ENCODE measurements at regions not wholly inside any gene's neighbourhood (a gene's known extent, or its start where the extent isn't known, plus 50 kb on each side); places are given as distances from the start of the nearest gene placed in this dataset.

GRCh38 chr5:159775890-159776289 lies 140.4 kb upstream of the ADRA1B start:
- in situ Hi-C loops (cut with HindIII; ENCODE audit: low pct_ligation_motif_present, low pct_unique_long_range_greater_than_20kb, low sequenced_read_pairs): no loop called here
- DNase-seq: no peak

DNA sequence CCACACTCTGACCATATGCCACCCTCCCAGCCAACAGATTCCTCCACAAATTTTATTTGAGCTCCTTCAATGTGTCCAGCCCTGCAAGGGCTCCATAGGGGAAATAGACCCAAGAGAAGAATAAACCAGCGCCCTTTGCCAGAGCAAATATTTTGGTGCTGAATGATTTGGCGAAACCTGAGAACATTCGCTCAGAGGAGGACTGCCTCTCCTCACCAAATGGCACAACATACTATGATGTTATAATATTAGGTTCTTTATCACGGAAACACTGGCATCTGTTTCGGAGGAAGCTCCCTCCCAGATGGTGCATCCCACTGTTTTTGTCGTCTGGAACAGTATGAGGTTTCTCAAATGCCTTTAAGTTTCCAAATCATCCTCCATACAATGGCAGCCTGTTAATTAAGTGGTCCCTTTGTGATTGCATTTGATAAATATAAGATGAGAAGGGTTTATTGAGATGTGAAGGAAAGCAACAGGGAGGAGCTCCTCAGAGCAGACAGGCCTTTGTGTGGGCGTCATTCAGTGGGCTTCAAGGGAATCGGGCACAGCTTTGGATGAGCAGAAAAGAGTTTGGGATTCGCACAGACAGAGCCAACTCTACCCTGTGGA lies 139.1 kb upstream of the ADRA1B start:
- DNase-seq: no peak
- in situ Hi-C loops (cut with HindIII; ENCODE audit: low pct_ligation_motif_present, low pct_unique_long_range_greater_than_20kb, low sequenced_read_pairs): no loop called here

DNA sequence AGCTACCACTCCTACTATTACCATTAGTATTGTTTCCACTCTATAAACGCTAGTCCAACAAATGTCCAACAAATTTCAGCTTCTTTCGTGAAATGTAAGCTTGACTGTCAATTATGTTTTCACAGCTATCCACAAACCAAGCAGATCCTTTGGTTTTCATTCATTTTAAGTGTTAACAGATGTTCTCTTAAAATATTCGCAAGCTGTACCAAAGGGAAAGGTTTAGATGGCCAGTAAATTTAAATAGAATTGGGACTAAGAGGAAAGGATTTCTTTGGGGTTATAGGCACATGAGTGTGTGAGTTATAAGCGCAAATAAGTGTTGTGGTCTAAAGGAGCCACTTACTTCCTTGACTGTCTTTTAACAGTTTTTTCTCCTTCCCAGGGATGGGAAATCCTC lies 136.8 kb upstream of the ADRA1B start:
- in situ Hi-C loops (cut with HindIII; ENCODE audit: low pct_ligation_motif_present, low pct_unique_long_range_greater_than_20kb, low sequenced_read_pairs): no loop called here
- DNase-seq: no peak

DNA sequence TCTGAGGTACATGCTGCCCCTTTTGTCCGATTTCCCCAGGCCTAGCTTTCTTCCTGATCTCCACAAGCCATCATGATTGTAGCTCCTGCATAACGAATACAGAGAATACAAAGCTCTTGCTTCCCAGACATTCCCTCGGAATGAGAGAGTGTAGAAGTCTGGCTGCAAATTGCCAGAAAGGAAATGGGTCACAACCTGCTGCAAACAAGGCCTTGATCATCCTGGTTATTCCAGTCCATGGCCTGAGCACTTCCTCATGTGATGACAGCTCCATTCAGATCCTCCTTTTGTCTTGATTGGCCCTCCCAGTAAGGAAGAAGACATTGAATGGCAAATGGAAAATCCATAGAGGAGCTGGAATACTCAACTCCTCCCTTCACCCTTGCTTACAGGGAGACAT lies 136.0 kb upstream of the ADRA1B start:
- in situ Hi-C loops (cut with HindIII; ENCODE audit: low pct_ligation_motif_present, low pct_unique_long_range_greater_than_20kb, low sequenced_read_pairs): no loop called here
- no peak for DNase-seq

GRCh38 chr5:159781626-159782157 lies 134.6 kb upstream of the ADRA1B start:
- in situ Hi-C loops (cut with HindIII; ENCODE audit: low pct_ligation_motif_present, low pct_unique_long_range_greater_than_20kb, low sequenced_read_pairs): no loop called here
- DNase-seq: no peak

GRCh38 chr5:159782197-159782994 lies 133.9 kb upstream of the ADRA1B start:
- DNase-seq: no peak

GRCh38 chr5:159782995-159783300 lies 133.3 kb upstream of the ADRA1B start:
- in situ Hi-C loops (cut with HindIII; ENCODE audit: low pct_ligation_motif_present, low pct_unique_long_range_greater_than_20kb, low sequenced_read_pairs): no loop called here
- no peak for DNase-seq

More at GRCh38 chr5:159782197-159782994, 133.9 kb upstream of the ADRA1B start:
- in situ Hi-C loops (cut with HindIII; ENCODE audit: low pct_ligation_motif_present, low pct_unique_long_range_greater_than_20kb, low sequenced_read_pairs): no loop called here

- in situ Hi-C loops (cut with HindIII; ENCODE audit: low pct_ligation_motif_present, low pct_unique_long_range_greater_than_20kb, low sequenced_read_pairs): no loop called here
- no peak for DNase-seq
Observed at GRCh38 chr5:159783726-159784247, 132.5 kb upstream of the ADRA1B start.

GRCh38 chr5:159784993-159785392 lies 131.3 kb upstream of the ADRA1B start:
- in situ Hi-C loops (cut with HindIII; ENCODE audit: low pct_ligation_motif_present, low pct_unique_long_range_greater_than_20kb, low sequenced_read_pairs): no loop called here

GRCh38 chr5:159785656-159786055 lies 130.6 kb upstream of the ADRA1B start:
- in situ Hi-C loops (cut with HindIII; ENCODE audit: low pct_ligation_motif_present, low pct_unique_long_range_greater_than_20kb, low sequenced_read_pairs): no loop called here
- DNase-seq: no peak

More at GRCh38 chr5:159784993-159785392, 131.3 kb upstream of the ADRA1B start:
- DNase-seq: no peak

GRCh38 chr5:159786201-159786600 lies 130.1 kb upstream of the ADRA1B start:
- in situ Hi-C loops (cut with HindIII; ENCODE audit: low pct_ligation_motif_present, low pct_unique_long_range_greater_than_20kb, low sequenced_read_pairs): no loop called here
- no peak for DNase-seq

GRCh38 chr5:159786901-159787691 lies 129.2 kb upstream of the ADRA1B start:
- DNase-seq: no peak

DNA sequence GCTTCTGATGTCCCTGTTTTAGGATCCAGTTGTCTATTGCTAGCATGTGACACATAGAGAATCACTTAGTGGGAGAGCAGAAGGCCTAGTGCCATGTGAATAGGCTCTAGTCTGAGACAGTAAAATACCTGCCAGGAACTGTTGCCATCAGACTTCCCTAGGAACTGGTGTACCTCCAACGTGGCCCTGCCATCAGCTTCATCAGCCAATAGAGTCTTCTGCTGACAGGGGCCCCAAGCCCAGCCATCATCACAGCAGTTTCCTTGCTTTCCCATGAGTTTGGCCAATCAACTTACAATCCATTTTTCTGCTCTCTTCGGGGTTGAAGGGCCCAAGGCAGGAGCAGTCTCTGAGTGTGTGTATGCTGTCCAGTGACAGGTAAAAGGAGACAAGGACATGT lies 128.4 kb upstream of the ADRA1B start:
- no peak for DNase-seq
- in situ Hi-C loops (cut with HindIII; ENCODE audit: low pct_ligation_motif_present, low pct_unique_long_range_greater_than_20kb, low sequenced_read_pairs): no loop called here

More at GRCh38 chr5:159786901-159787691, 129.2 kb upstream of the ADRA1B start:
- in situ Hi-C loops (cut with HindIII; ENCODE audit: low pct_ligation_motif_present, low pct_unique_long_range_greater_than_20kb, low sequenced_read_pairs): no loop called here

DNA sequence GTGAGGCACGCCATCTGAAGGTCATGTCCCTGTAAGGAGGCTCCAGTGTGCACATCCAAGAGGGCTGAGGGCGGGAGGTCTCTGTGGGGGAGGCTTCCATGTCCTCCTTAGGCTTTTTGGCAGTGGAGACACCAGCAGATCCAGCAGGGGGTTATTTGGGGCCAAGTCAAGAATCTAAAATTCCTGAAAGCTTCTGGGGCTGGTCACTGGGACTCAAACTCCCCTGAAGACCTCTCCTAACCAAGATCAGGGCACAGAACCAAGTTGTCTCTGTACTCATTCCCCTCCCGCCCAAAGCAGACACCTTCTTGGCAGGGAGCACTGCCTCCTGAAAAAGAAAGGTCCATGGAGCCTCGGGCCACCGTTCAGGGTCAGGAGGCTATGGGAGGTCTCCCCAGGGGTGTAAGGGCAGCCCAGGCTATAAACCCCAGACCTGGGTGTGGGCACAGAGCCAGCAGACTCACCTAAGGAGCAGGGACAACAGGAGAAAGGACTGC lies 127.4 kb upstream of the ADRA1B start:
- in situ Hi-C loops (cut with HindIII; ENCODE audit: low pct_ligation_motif_present, low pct_unique_long_range_greater_than_20kb, low sequenced_read_pairs): no loop called here
- no peak for DNase-seq

DNA sequence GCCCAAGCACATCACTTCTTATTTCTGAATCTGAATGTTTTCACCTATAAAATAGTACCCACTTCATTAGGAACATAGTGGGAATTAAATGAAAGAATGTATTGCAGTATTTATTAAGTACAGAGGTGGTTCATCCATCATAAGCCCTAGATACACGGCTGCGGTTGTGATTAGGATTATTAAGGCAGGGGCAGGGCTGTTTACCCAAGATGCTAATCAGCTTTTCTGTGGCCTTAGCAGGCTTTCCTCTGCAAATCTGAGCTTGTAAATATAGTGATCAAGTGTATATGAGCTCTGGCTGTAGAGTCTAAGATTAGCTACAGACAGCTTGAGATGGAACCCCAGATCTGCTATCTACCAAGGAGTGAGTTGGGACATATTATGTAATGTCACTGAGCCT lies 124.1 kb upstream of the ADRA1B start:
- no peak for DNase-seq
- in situ Hi-C loops (cut with HindIII; ENCODE audit: low pct_ligation_motif_present, low pct_unique_long_range_greater_than_20kb, low sequenced_read_pairs): no loop called here

DNA sequence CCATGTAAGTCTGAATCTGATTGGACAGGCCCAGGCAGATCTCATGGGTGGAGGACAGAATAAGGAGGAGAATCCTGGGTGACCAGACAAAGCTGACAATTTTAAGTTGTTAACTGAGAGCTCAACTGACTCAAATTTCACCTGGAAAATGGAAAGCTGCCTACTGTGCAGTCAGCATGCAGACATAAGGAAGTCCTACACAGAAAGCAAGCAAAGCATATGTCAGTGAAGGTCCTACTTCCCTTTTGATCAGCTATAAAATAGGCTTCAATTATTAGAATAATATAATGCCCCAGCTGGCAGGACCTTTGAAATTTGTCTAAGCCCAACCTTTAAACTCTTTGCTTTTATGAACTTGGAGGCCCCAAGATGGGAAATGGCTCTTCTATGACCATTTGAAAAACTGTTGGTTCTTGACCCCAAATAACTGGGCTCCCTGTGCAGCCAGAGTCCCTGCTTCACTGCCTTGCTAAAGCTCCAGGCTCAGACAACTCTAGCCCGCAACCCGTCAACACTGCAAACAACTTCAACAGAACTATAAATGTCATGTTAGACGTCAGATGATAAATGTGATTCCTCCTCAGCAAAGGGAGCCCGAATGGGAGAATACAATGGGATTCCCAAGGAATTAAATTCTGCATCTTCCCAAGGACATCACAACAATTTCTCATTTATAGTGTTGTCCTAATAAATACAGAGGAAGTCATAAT lies 118.9 kb upstream of the ADRA1B start:
- DNase-seq: no peak

GRCh38 chr5:159799701-159800100 lies 116.6 kb upstream of the ADRA1B start:
- in situ Hi-C loops (cut with HindIII; ENCODE audit: low pct_ligation_motif_present, low pct_unique_long_range_greater_than_20kb, low sequenced_read_pairs): no loop called here
- DNase-seq: no peak

More for the DNA sequence above, 118.9 kb upstream of the ADRA1B start:
- in situ Hi-C loops (cut with HindIII; ENCODE audit: low pct_ligation_motif_present, low pct_unique_long_range_greater_than_20kb, low sequenced_read_pairs): no loop called here

DNA sequence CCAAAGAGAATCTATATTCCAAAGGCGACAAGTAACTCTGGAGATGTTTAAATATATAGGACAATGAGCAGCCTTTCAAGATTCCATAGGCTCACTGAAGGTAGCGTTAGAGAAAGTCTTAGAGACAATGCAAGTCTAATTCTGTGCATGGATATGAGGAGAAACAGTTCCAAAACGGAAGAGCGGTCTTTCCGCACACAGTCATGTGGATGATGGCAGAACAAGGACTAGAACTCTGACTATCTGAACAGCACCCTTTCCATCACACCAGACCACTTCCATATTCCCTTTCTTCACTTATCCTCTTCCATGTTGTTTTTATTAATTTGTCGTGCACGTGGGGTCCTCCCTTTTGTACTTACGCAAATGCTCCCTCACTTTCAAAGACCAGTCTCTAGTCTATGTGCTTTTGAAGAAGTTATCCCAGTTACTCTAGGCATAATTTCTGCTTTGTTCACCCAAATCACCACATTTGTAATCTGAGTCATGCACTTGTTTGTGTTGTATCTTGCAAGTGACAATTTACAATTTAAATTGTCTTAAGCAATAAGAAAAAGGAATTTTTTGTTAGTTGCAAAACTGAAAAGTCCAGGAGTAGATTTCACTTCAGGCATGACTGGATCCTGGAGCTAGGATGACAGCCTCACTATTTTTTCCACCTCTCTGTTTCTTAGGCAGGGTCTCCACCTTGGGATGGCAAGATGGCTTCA lies 116.0 kb upstream of the ADRA1B start:
- no peak for DNase-seq
- in situ Hi-C loops (cut with HindIII; ENCODE audit: low pct_ligation_motif_present, low pct_unique_long_range_greater_than_20kb, low sequenced_read_pairs): no loop called here
